Muscle layer of duodenum (tissue), 2 donors: ENCODE measurements at regions not wholly inside any gene's neighbourhood (a gene's known extent, or its start where the extent isn't known, plus 50 kb on each side); places are given as distances from the start of the nearest gene placed in this dataset.

Source experiments
- H3K27ac ChIP-seq: one replicate; pipeline ENCODE4 v1.7.0; 2013; ENCODE audit warnings: mild to moderate bottlenecking, low read length
- H3K27me3 ChIP-seq: one replicate; pipeline ENCODE4 v1.7.0; 2013; ENCODE audit warnings: low read depth, mild to moderate bottlenecking, control low read depth, low read length
- H3K36me3 ChIP-seq, 2 donors: one replicate each; pipeline ENCODE4 v1.7.0; 2013; ENCODE audit warnings: low read length in 2 of 2, control low read depth in 1 of 2, mild to moderate bottlenecking in 1 of 2; ENCODE audit not compliant: insufficient read depth in 2 of 2, control insufficient read depth in 1 of 2
- H3K4me1 ChIP-seq, 2 donors: one replicate each; pipeline ENCODE4 v1.7.0; 2013; ENCODE audit warnings: low read length in 2 of 2, mild to moderate bottlenecking in 2 of 2, control low read depth in 1 of 2, moderate library complexity in 1 of 2; ENCODE audit not compliant: insufficient read depth in 2 of 2, control insufficient read depth in 1 of 2
- H3K4me3 ChIP-seq, 2 donors: one replicate each; pipeline ENCODE4 v1.7.0; 2013; ENCODE audit warnings: low read length in 2 of 2, low read depth in 1 of 2, mild to moderate bottlenecking in 1 of 2
- H3K9me3 ChIP-seq, 2 donors: one replicate each; pipeline ENCODE4 v1.7.0; 2013; ENCODE audit warnings: low read length in 2 of 2, control low read depth in 1 of 2, mild to moderate bottlenecking in 1 of 2; ENCODE audit not compliant: control insufficient read depth in 1 of 2
- donor health status: healthy.

DNA sequence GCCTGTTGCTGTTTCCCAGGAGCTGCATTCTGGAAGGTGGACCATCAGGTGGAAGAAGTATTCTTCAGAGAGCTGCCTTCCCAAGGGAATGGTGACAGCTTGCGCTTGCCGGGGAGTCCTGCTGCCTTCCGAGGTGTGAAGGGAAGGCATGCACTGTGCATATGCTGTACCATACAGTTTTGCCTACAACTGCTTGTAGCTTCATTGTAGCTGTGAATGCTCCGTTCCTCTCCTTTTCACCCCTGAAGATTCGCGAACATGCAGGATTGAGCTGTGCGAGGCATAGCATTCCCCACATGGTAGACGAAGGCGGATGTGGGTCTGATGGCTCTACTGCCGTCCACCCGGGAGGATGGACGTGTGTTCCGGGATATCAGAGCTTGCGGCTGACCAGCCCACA is 243.2 kb upstream of the TSHZ3 start:
- H3K36me3 ChIP-seq = no peaks in the 10 kb centered on the region
- no peaks in the 10 kb centered on the region for H3K27me3 ChIP-seq
- H3K4me3 ChIP-seq = no peak overlapping the region
- H3K9me3 ChIP-seq = no peaks in the 10 kb centered on the region
- no peak overlapping the region for H3K27ac ChIP-seq
- no peaks in the 10 kb centered on the region for H3K4me1 ChIP-seq

GRCh38 chr19:31594701-31595100 is 245.5 kb upstream of the TSHZ3 start:
- Histone ChIP-seq H3K4me3 (no peak overlapping the region), H3K27me3 (no peaks in the 10 kb centered on the region), H3K4me1 (no peaks in the 10 kb centered on the region), H3K36me3 (no peaks in the 10 kb centered on the region), H3K27ac (no peak overlapping the region), H3K9me3 (no peaks in the 10 kb centered on the region)

DNA sequence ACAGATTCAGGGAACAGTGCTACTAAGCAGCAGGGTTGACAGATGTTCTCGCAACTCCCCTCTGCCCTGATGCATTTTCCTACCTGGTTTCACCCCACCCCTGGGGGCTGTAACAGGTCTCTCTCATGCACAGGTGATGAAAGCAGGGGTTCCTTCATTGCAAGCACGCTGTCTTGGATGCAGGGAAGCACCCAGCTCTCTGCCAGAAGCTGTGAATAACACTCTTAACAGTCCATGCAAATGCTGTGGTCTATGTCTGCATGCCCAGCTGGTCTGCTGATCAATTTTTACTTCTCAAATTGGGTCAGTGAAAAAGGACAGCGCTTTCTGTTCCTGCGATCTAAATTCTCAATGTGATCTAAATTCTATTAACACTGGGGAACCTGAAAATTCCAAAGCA is 246.3 kb upstream of the TSHZ3 start:
- Histone ChIP-seq H3K27me3 (no peaks in the 10 kb centered on the region), H3K4me1 (no peaks in the 10 kb centered on the region), H3K27ac (no peak overlapping the region), H3K36me3 (no peaks in the 10 kb centered on the region), H3K4me3 (no peak overlapping the region), H3K9me3 (no peaks in the 10 kb centered on the region)

- no peaks in the 10 kb centered on the region for H3K36me3 ChIP-seq
- H3K27ac ChIP-seq = no peak overlapping the region
- no peaks in the 10 kb centered on the region for H3K27me3 ChIP-seq
- no peaks in the 10 kb centered on the region for H3K4me1 ChIP-seq
- no peak overlapping the region for H3K4me3 ChIP-seq
- H3K9me3 ChIP-seq = no peaks in the 10 kb centered on the region
Measured at GRCh38 chr19:31596751-31597150, 247.5 kb upstream of the TSHZ3 start.

- no peak overlapping the region for H3K4me3 ChIP-seq
- no peaks in the 10 kb centered on the region for H3K9me3 ChIP-seq
- H3K27me3 ChIP-seq = no peaks in the 10 kb centered on the region
- H3K27ac ChIP-seq = no peak overlapping the region
- no peaks in the 10 kb centered on the region for H3K4me1 ChIP-seq
- H3K36me3 ChIP-seq = no peaks in the 10 kb centered on the region
Measured at GRCh38 chr19:31597616-31598015, 248.4 kb upstream of the TSHZ3 start.

- H3K4me1 ChIP-seq = no peaks in the 10 kb centered on the region
- no peak overlapping the region for H3K4me3 ChIP-seq
- no peaks in the 10 kb centered on the region for H3K36me3 ChIP-seq
- H3K27ac ChIP-seq = no peak overlapping the region
- no peaks in the 10 kb centered on the region for H3K9me3 ChIP-seq
- no peaks in the 10 kb centered on the region for H3K27me3 ChIP-seq
Measured at GRCh38 chr19:31598730-31599238, 249.5 kb upstream of the TSHZ3 start.

- Histone ChIP-seq H3K4me1 (no peaks in the 10 kb centered on the region), H3K27me3 (no peaks in the 10 kb centered on the region), H3K36me3 (no peaks in the 10 kb centered on the region), H3K4me3 (no peak overlapping the region), H3K9me3 (no peaks in the 10 kb centered on the region), H3K27ac (no peak overlapping the region)
Measured at GRCh38 chr19:31600731-31601295, 251.6 kb upstream of the TSHZ3 start.

- Histone ChIP-seq H3K4me3 (no peak overlapping the region), H3K27me3 (no peaks in the 10 kb centered on the region), H3K4me1 (no peaks in the 10 kb centered on the region), H3K36me3 (no peaks in the 10 kb centered on the region), H3K27ac (no peak overlapping the region), H3K9me3 (no peaks in the 10 kb centered on the region)
Measured at GRCh38 chr19:31601855-31602254, 252.6 kb upstream of the TSHZ3 start.

DNA sequence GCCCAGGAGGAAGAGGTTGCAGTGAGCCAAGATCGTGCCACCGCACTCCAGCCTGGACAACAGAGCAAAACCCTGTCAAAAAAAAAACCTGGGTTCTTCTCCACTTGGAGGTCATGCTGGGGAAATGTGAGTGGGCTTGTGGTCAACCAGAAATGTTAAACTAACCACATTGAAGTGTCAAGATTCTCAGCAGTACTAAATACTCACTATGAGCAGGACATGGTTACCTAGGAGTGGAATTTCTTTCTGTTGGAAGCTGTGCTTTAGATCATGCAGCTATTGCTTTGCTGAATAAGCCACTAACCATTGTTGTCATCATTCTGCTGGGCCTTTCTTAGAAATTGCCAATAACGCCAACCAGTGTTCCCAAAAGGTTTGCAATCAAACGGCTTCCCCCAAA is 253.3 kb upstream of the TSHZ3 start:
- no peaks in the 10 kb centered on the region for H3K9me3 ChIP-seq
- H3K36me3 ChIP-seq = no peaks in the 10 kb centered on the region

GRCh38 chr19:31604493-31605040 is 255.3 kb upstream of the TSHZ3 start:
- Histone ChIP-seq H3K4me1 (no peaks in the 10 kb centered on the region), H3K9me3 (no peaks in the 10 kb centered on the region), H3K36me3 (no peaks in the 10 kb centered on the region), H3K4me3 (no peak overlapping the region), H3K27me3 (no peaks in the 10 kb centered on the region), H3K27ac (no peak overlapping the region)

More for the DNA sequence above, 253.3 kb upstream of the TSHZ3 start:
- Histone ChIP-seq H3K27me3 (no peaks in the 10 kb centered on the region), H3K4me1 (no peaks in the 10 kb centered on the region), H3K4me3 (no peak overlapping the region), H3K27ac (no peak overlapping the region)

- no peaks in the 10 kb centered on the region for H3K9me3 ChIP-seq
- no peaks in the 10 kb centered on the region for H3K36me3 ChIP-seq
- H3K4me1 ChIP-seq = no peaks in the 10 kb centered on the region
- H3K27ac ChIP-seq = no peak overlapping the region
- H3K4me3 ChIP-seq = no peak overlapping the region
- no peaks in the 10 kb centered on the region for H3K27me3 ChIP-seq
Measured at GRCh38 chr19:31610018-31610417, 260.8 kb upstream of the TSHZ3 start.
